22Rv1 (cell line): ENCODE measurements at regions not wholly inside any gene's neighbourhood (a gene's known extent, or its start where the extent isn't known, plus 50 kb on each side); places are given as distances from the start of the nearest gene placed in this dataset.

Experiments used
- H3K27ac ChIP-seq: fragments of 450-650 bp; 2 replicates; pipeline ENCODE4 v1.5.1; 2017
- CTCF ChIP-seq: fragments of 450-650 bp; IDR thresholded peaks from 2 replicates; pipeline ENCODE4 v1.5.1; 2017; ENCODE audit warnings: mild to moderate bottlenecking
- ZFX ChIP-seq: fragments of 450-650 bp; IDR thresholded peaks from 2 replicates; pipeline ENCODE4 v1.6.1; 2017; ENCODE audit warnings: antibody characterized with exemption, borderline replicate concordance

- TF ChIP-seq CTCF: no peak
- TF ChIP-seq ZFX: no peak
- no peak overlapping the region for H3K27ac ChIP-seq
These were observed 296.9 kb upstream of the CYRIA start for GRCh38 chr2:16962505-16962904.

- H3K27ac ChIP-seq: no peak overlapping the region
- TF ChIP-seq ZFX (no peak), CTCF (no peak)
These were observed 294.9 kb upstream of the CYRIA start for GRCh38 chr2:16960579-16960978.

GRCh38 chr2:16958266-16958665 is 292.6 kb upstream of the CYRIA start:
- H3K27ac ChIP-seq: no peak overlapping the region
- no peak for TF ChIP-seq ZFX
- no peak for TF ChIP-seq CTCF

GRCh38 chr2:16952805-16953204 is 287.2 kb upstream of the CYRIA start:
- no peak for TF ChIP-seq CTCF
- no peak for TF ChIP-seq ZFX
- no peak overlapping the region for H3K27ac ChIP-seq

- TF ChIP-seq CTCF: no peak
- TF ChIP-seq ZFX: no peak
- no peak overlapping the region for H3K27ac ChIP-seq
These were observed 286.7 kb upstream of the CYRIA start for GRCh38 chr2:16952368-16952767.

GRCh38 chr2:16950436-16950835 is 284.8 kb upstream of the CYRIA start:
- TF ChIP-seq CTCF (no peak), ZFX (no peak)
- no peak overlapping the region for H3K27ac ChIP-seq

GRCh38 chr2:16948710-16949109 is 283.1 kb upstream of the CYRIA start:
- TF ChIP-seq ZFX: no peak
- TF ChIP-seq CTCF: no peak
- no peak overlapping the region for H3K27ac ChIP-seq
